Activated naive CD4-positive, alpha-beta T cell (primary cell): ENCODE measurements at regions not wholly inside any gene's neighbourhood (a gene's known extent, or its start where the extent isn't known, plus 50 kb on each side); places are given as distances from the start of the nearest gene placed in this dataset.

Experiments
- DNase-seq, 4 experiments: peaks; one replicate each; lab custom pipeline; 2025; lab: John Stamatoyannopoulos, UW

DNA sequence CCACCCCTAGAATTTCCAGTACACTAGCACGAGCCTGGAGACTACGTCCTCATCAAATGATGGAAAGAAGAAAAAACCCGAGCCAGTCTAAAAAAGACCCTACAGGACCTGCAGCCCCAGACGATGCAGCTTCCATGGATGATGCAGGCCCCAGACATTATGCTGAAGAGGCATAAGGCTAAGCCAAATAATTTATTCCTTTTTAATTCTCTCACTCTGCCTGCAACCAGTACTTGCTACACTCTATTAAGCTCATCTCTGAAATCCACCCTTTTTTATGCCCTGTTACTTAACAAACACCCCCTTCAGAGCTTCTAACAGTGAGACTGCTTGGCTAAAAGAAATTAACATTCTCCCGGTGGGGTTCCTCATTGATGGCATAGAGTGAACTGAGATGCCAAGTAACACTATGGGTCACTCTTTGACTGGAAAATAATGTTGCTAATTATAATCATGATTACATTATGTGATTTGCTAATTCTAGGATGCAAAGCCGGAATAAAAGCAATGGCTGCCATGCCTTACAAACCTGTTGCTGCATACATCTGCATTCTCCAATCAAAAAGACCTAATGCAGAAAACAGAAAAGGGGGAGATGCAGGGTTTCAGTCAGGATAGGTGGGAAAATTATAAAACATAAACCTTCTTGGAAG, 1462.4 kb downstream of the UQCRFS1 start:
- no peak for DNase-seq

DNA sequence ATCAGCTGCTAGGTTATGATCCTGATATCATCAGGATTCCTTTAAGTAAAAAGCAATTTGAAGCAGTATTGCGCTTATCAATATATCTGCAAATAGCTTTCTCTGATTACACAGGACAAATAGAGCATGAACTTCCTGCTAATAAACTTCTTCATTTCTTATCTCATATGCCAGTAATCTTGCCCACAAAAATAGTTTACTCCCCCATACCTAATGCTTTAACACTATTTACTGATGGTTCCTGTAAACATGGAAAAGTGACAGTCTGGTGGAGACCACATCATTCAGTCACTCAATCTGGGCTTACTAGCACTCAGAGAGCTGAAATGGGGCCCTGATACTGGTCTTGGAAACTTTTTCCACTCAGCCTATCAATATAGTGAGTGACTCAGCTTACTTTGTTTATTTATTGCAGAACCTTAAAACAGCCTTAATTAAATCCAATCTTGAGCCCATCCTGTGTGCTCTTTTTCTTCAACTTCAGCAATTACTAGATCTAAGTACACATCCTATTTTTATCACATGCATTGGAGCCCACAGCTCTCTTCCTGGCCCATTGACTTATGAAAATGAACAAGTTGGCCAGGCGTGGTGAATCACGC, 1464.3 kb downstream of the UQCRFS1 start:
- no peak for DNase-seq

- DNase-seq, result no peak
Measured at GRCh38 chr19:27746691-27747380, 1466.1 kb downstream of the UQCRFS1 start.

DNA sequence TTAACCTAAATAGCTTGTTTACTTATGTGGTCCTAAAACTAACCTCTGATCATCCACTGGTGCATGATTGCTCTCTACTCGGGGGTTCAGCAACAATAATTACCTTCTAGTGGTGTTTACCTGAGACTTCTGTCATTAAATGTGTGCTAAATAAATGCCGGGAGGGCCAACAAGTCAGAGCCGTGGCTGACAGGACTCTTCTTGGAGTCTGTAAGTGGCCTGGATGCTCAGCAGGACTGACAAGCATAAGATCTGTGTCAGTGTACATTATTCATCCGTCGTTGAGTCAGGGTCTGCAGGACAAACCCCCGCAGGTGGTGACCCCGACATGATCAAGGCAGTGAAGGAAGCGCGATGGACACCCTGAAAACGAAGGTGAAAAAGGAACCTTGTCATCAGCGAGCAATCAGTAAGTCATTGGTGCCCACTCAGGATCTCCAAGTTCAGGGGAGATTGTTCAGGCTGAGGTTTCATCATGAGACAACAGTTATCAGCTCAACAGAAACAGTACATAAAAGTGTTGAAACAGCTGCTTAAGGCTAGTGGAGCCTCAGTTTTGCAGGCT, 1466.9 kb downstream of the UQCRFS1 start:
- DNase-seq, result no peak

DNA sequence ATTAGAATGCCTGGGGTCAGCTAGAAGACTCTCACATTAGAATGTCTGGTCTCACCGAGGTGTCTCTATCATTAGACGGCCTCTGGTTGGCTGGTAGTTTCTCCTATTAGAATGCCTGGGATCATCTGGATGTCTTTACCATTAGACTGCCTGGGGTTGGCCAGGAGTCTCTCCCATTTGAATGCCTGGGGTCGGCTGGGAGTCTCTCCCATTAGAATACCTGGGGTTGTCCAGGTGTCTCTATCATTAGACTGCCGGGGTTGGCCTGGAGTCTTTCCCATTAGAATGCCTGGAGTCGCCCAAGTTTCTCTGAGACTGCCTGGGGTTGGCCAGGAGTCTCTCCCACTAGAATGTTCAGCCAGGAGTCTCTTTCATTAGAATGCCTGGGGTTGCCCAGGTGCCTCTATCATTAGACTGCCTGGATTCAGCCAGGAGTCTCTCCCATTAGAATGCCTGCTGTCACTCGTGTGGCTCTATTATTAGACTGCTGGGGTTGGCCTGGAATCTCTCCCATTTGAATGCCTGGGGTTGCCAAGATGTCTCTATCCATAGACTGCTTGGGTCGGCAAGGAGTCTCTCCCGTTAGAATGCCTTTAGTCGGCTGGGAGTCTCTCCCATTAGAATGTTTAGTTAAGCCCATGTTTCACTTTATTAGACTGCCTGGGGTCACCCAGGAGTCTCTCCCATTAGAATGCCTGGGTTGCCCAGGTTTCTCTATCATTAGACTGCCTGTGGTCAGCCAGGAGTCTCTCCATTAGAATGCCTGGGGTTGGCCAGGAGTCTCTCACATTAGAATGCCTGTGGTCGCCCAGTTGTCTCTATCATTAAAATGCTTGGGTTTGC, 1467.8 kb downstream of the UQCRFS1 start:
- DNase-seq, result no peak

GRCh38 chr19:27742041-27742440, 1470.9 kb downstream of the UQCRFS1 start:
- no peak for DNase-seq

- DNase-seq, result no peak
Measured at GRCh38 chr19:27741236-27741635, 1471.7 kb downstream of the UQCRFS1 start.

- no peak for DNase-seq
Measured at GRCh38 chr19:27740396-27740795, 1472.6 kb downstream of the UQCRFS1 start.

- no peak for DNase-seq
Measured at GRCh38 chr19:27738569-27739193, 1474.3 kb downstream of the UQCRFS1 start.

DNA sequence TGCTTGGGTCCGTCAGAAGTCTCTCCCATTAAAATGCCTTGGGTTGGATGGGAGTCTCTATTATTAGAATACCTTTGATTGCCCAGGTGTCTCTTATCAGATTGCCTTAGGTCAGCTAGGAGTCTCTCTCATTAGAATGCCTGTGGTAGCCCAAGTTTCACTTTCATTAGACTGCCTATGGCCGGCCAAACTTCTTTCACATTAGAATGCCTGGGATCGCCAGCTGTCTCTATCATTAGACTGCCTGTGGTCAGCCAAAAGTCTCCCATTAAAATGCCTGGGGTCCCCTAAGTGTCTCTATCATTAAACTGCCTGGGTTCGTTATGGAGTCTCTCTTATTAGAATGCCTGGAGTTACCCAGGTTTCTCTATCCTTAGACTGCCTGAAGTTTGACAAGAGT, 1476.7 kb downstream of the UQCRFS1 start:
- no peak for DNase-seq

DNA sequence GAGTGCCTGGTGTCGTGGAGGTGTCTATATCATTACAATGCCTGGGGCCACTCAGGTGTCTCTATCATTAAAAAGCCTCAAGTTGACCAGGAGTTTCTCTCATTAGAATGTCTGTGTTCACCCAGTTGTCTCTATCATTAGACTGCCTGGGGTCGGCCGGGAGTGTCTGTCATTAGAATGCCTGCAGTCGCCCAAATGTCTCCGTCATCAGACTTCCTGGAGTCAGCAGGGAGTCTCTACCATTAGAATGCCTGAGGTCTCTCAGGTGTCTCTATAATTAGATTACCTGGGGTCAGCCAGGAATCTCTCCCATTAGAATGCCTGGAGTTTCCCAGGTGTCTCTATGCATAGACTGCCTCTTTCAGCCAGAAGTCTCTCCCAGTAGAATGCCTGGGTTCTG, 1477.6 kb downstream of the UQCRFS1 start:
- DNase-seq, result no peak

- no peak for DNase-seq
Measured at GRCh38 chr19:27734496-27735220, 1478.3 kb downstream of the UQCRFS1 start.

- DNase-seq, result no peak
Measured at GRCh38 chr19:27733551-27734266, 1479.2 kb downstream of the UQCRFS1 start.

DNA sequence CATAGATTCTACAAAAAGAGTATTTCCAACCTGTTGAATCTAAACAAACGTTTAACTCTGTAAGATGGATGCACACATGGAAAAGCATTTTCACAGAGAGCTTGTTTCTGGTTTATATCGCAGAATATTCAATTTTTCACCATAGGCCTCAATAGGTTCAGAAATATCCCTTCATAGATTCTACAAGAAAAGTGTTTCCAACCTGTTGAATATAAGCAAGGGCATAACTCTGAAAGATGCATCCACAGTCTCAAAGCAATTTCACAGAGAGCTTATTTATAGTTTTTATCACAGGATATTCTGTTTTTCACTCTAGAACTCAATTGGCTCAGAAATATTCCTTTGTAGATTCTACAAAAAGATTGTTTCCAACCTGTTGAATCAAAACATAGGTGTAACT, 1483.6 kb downstream of the UQCRFS1 start:
- no peak for DNase-seq

DNA sequence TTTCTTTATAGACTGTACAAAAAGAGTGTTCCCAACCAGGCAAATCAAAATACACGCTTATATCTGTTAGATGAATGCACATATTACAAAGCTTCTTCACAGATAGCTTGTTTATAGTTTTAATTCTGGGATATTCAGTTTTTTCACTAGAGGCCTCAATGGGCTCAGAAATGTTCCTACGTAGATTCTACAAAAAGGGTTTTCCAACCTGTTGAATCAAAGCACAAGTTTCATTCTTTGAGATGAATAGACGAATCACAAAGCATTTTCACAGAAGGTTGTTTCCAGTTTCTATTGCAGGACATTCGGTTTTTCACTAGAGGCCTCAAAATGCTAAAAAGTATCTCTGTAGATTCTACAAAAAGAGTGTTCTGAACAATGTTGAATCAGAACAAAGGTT, 1490.3 kb downstream of the UQCRFS1 start:
- DNase-seq, result no peak

GRCh38 chr19:27720155-27720554, 1492.8 kb downstream of the UQCRFS1 start:
- DNase-seq, result no peak

- no peak for DNase-seq
Measured at GRCh38 chr19:27719034-27719433, 1493.9 kb downstream of the UQCRFS1 start.

GRCh38 chr19:27718234-27718633, 1494.7 kb downstream of the UQCRFS1 start:
- DNase-seq, result no peak

DNA sequence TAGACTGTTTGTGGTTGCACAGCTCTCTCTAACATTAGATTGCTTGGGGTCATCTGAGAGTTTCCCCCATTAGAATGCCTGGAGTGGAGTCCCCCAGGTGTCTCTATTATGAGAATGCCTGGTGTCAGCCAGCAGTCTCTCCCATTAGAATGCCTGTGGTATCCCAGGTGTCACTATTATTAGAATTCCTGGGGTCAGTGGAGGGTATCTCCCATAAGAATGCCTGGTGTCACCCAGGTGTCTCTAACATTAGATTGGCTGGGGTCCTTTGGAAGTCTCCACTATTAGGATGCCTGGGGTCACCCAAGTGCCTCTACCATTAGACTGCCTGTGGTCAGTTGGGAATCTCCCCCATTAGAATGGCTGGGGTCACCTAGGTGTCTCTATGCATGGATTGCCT, 1495.1 kb downstream of the UQCRFS1 start:
- DNase-seq, result no peak

GRCh38 chr19:27716922-27717321, 1496.0 kb downstream of the UQCRFS1 start:
- DNase-seq, result no peak
